AG04450 (cell line): ENCODE measurements at regions not wholly inside any gene's neighbourhood (a gene's known extent, or its start where the extent isn't known, plus 50 kb on each side); places are given as distances from the start of the nearest gene placed in this dataset.

Source experiments
- CTCF ChIA-PET: fragments of 300-600, 350-600 bp; formaldehyde crosslinking; extraction: SDS; loops from one replicate; lab custom pipeline; 2022; ENCODE audit warnings: antibody characterized with exemption, inconsistent platforms; lab: Charles Lee
- POLR2A ChIA-PET: fragments of 350-600 bp; formaldehyde crosslinking; extraction: SDS; loops from one replicate; lab custom pipeline; 2021; ENCODE audit warnings: antibody characterized with exemption, inconsistent platforms; lab: Yijun Ruan, JAX
- DNase-seq: peaks from one replicate; pipeline ENCODE4 v3.0.0-alpha.2; 2011; ENCODE audit warnings: low read depth, low spot score
- H3K27ac ChIP-seq: one replicate; pipeline ENCODE4 v1.5.1; 2012; ENCODE audit warnings: low read depth, low read length, control low read depth
- H3K27me3 ChIP-seq: one replicate; pipeline ENCODE4 v1.6.0; 2012; ENCODE audit warnings: low read length; ENCODE audit not compliant: control insufficient read depth, insufficient read depth
- H3K4me3 ChIP-seq: 2 replicates; pipeline ENCODE4 v1.5.1; 2011; ENCODE audit warnings: mild to moderate bottlenecking, low read depth, low read length, control low read depth
- H3K9me3 ChIP-seq: 2 replicates; pipeline ENCODE4 v1.5.1; 2012; ENCODE audit warnings: low read length; ENCODE audit not compliant: control insufficient read depth, insufficient read depth
- CTCF ChIP-seq: IDR thresholded peaks from 2 replicates; pipeline ENCODE4 v1.5.1; 2011; ENCODE audit warnings: low read depth, low read length, control low read depth, inconsistent platforms

GRCh38 chrY:17231994-17232393 is 648.0 kb downstream of the CDY2B start:
- TF ChIP-seq CTCF: no peak
- Histone ChIP-seq H3K27me3 (no peaks in the 10 kb centered on the region), H3K4me3 (no peak overlapping the region), H3K9me3 (no peaks in the 10 kb centered on the region; the same call in 1 of the 2 replicates), H3K27ac (no peak overlapping the region)
- POLR2A ChIA-PET: no interaction called here
- no peak for DNase-seq
- CTCF ChIA-PET: no interaction called here

- no peak for TF ChIP-seq CTCF
- DNase-seq: no peak
- H3K9me3 ChIP-seq: no peaks in the 10 kb centered on the region; the same call in none of the 2 replicates
- ChIA-PET CTCF (no interaction called here), POLR2A (no interaction called here)
- H3K4me3 ChIP-seq: no peak overlapping the region
- H3K27ac ChIP-seq: no peak overlapping the region
- H3K27me3 ChIP-seq: no peaks in the 10 kb centered on the region
Observed at GRCh38 chrY:17223502-17223901, 656.5 kb downstream of the CDY2B start.

- no peak overlapping the region for H3K27ac ChIP-seq
- no peaks in the 10 kb centered on the region for H3K9me3 ChIP-seq
- ChIA-PET POLR2A (no interaction called here), CTCF (no interaction called here)
- no peak for DNase-seq
- H3K4me3 ChIP-seq: no peak overlapping the region
- no peak for TF ChIP-seq CTCF
- H3K27me3 ChIP-seq: no peaks in the 10 kb centered on the region
Observed at GRCh38 chrY:17202395-17202794, 677.6 kb downstream of the CDY2B start.

GRCh38 chrY:17184299-17184698 is 695.7 kb downstream of the CDY2B start:
- ChIA-PET POLR2A (no interaction called here), CTCF (no interaction called here)
- Histone ChIP-seq H3K4me3 (no peak overlapping the region), H3K27me3 (no peaks in the 10 kb centered on the region), H3K27ac (no peak overlapping the region), H3K9me3 (peaks cover 7% of the 10 kb centered on the region)
- no peak for TF ChIP-seq CTCF
- no peak for DNase-seq

GRCh38 chrY:17166881-17167280 is 713.1 kb downstream of the CDY2B start:
- CTCF ChIA-PET: no interaction called here
- no peak overlapping the region for H3K27ac ChIP-seq

More at GRCh38 chrY:17166881-17167280, 713.1 kb downstream of the CDY2B start:
- H3K4me3 ChIP-seq: no peak overlapping the region
- DNase-seq: no peak
- POLR2A ChIA-PET: no interaction called here
- no peaks in the 10 kb centered on the region for H3K9me3 ChIP-seq
- H3K27me3 ChIP-seq: no peaks in the 10 kb centered on the region
- TF ChIP-seq CTCF: no peak
